HG03064 (cell line): ENCODE measurements at regions not wholly inside any gene's neighbourhood (a gene's known extent, or its start where the extent isn't known, plus 50 kb on each side); places are given as distances from the start of the nearest gene placed in this dataset.
"Not testable (repeated sequence)": the region's sequence is repeated elsewhere in the genome, so short reads cannot be mapped to it uniquely, and the experiment has no call there.

Source experiments
- ATAC-seq: cut with Tn5 transposase; IDR thresholded peaks from one replicate; pipeline ENCODE4 v1.9.1; 2021; ENCODE audit warnings: low read depth; ENCODE audit not compliant: unreplicated experiment

- ATAC-seq, result no peak
These were observed 1082.9 kb downstream of the GATA3 start for GRCh38 chr10:9137368-9137767.

GRCh38 chr10:9138829-9139228, 1084.3 kb downstream of the GATA3 start:
- ATAC-seq, result not testable (repeated sequence)

GRCh38 chr10:9140373-9140772, 1085.9 kb downstream of the GATA3 start:
- no peak for ATAC-seq

GRCh38 chr10:9147475-9147874, 1093.0 kb downstream of the GATA3 start:
- ATAC-seq, result no peak

- ATAC-seq, result no peak
These were observed 1094.6 kb downstream of the GATA3 start for GRCh38 chr10:9149134-9149533.

- not testable (repeated sequence) for ATAC-seq
These were observed 1098.6 kb downstream of the GATA3 start for GRCh38 chr10:9153057-9153456.

GRCh38 chr10:9157656-9158055, 1103.2 kb downstream of the GATA3 start:
- no peak for ATAC-seq

- no peak for ATAC-seq
These were observed 1104.2 kb downstream of the GATA3 start for GRCh38 chr10:9158675-9159074.

GRCh38 chr10:9160275-9160674, 1105.8 kb downstream of the GATA3 start:
- no peak for ATAC-seq

GRCh38 chr10:9163699-9164098, 1109.2 kb downstream of the GATA3 start:
- ATAC-seq, result no peak

- ATAC-seq, result no peak
These were observed 1112.3 kb downstream of the GATA3 start for GRCh38 chr10:9166770-9167169.

GRCh38 chr10:9172276-9172675, 1117.8 kb downstream of the GATA3 start:
- no peak for ATAC-seq

- no peak for ATAC-seq
These were observed 1120.7 kb downstream of the GATA3 start for GRCh38 chr10:9175200-9175599.

- not testable (repeated sequence) for ATAC-seq
These were observed 1128.9 kb downstream of the GATA3 start for GRCh38 chr10:9183197-9183880.

- ATAC-seq, result no peak
These were observed 1133.7 kb downstream of the GATA3 start for GRCh38 chr10:9188022-9188810.

- ATAC-seq, result no peak
These were observed 1135.0 kb downstream of the GATA3 start for GRCh38 chr10:9189448-9189847.

- no peak for ATAC-seq
These were observed 1138.6 kb downstream of the GATA3 start for GRCh38 chr10:9193120-9193519.

GRCh38 chr10:9195385-9195784, 1140.9 kb downstream of the GATA3 start:
- no peak for ATAC-seq

- ATAC-seq, result no peak
These were observed 1144.1 kb downstream of the GATA3 start for GRCh38 chr10:9198611-9199010.

- no peak for ATAC-seq
These were observed 1151.1 kb downstream of the GATA3 start for GRCh38 chr10:9205558-9205957.

- ATAC-seq, result no peak
These were observed 1154.8 kb downstream of the GATA3 start for GRCh38 chr10:9209105-9209798.
